ENCODE measurements at regions not wholly inside any gene's neighbourhood (a gene's known extent, or its start where the extent isn't known, plus 50 kb on each side); places are given as distances from the start of the nearest gene placed in this dataset.
"Not testable (repeated sequence)": the region's sequence is repeated elsewhere in the genome, so short reads cannot be mapped to it uniquely, and the experiment has no call there.

DNA sequence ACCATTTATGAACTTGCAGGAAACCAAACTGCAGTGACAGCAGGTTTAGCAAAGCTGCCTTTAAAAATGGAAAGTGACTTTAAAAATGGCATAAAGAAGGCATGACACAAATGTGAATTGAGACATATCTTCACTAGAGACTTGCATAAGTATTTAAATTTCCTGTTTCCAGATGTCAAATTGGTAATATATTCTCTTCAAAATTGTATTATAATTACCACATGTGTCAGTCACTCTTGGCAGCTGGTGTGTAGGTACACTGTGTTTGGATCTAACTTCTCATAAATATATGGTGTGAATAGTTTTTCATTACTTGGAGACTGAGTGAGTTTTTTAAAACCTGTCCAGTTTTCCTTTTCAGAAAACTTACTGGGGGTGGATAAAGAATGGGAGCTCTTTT, 636.2 kb upstream of the SGO1 start:
- no peak for DNase-seq (ENCODE audit: low spot score)

DNA sequence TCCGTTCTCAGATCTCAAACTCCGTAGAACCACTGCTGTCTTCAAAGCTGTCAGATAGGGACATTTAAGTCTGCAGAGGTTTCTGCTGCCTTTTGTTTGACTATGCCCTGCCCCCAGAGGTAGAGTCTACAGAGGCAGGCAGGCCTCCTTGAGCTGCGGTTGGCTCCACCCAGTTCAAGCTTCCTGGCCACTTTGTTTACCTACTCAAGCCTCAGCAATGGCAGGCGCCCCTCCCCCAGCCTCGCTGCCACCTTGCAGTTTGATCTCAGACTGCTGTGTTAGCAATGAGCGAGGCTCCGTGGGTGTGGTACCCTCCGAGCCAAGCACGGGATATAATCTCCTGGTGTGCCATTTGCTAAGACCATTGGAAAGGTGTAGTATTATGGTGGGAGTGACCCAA, 634.9 kb upstream of the SGO1 start:
- DNase-seq (ENCODE audit: low spot score) = not testable (repeated sequence)

DNA sequence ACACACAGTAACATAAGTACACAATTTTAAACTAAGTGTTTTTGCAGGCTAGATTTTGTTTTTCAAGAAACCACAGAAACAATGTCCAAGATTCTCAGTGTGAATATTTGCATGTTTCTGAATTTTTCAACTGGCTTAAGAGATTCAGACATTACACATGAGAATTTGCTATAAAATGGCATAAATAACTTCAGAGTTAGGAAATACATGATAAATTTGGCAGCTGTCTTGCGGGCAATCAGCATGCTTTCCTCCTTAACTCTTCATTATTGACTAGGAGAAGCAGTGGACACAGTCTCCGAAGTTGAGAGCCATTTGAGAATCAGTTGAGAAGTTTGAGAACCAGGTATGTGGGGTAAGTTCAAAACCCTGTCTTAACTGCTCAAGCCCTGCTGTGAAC, 625.6 kb upstream of the SGO1 start:
- DNase-seq (ENCODE audit: low spot score) = no peak

DNA sequence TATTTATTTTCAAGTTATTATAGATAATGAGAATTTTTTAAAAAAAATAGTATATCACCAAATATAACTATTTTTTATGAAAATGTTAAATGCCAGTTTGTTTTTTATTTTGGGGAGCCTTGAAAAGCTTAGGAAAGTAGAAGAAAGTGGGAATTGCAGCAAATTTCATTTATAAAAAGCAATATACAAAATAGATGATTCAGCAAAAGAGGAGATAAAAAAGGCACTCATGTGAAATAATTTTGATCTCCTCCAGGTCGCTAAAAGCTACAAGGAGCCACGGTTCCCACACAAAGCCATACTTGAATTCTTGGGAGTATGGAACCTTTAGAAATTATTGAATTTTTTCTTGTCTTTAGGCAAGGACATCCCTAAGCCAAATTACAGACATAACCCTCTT, 625.0 kb upstream of the SGO1 start:
- DNase-seq (ENCODE audit: low spot score) = no peak

DNA sequence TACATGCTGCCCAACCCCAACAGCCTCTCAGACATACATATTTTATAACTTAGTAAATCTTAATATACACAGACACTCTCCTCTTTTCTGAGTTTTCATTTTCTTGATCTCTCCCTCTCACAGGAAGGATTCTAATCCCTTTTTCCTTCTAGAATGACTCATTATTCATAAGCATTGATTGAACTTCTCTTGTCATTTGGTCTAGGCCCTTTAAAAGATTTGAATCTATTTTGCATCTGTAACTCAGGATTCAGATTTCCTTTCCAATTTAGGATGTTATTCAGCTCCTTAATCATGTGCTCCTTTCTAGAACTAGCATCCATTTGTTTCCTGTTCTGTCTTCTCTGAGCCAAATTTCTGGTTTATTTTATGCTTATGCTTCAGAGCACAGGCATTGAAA, 624.5 kb upstream of the SGO1 start:
- DNase-seq (ENCODE audit: low spot score) = no peak

DNA sequence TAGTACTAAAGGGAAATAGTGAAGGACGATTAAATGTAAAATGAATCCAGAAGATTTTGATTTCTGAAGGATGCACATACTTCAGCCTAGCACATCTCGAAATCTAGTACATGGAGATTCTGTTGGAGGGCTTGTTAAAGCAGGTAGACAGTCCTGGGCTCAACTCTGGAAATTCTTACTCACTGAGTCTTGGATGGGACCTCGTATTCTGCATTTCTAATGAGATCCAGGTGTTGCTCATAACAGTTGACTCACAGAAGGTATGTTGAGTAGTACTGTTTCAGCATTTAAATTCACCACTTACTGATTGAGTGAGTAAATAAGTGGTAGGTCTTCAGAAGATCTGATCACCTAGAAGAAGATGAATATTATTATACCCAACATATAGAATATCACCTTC, 623.4 kb upstream of the SGO1 start:
- no peak for DNase-seq (ENCODE audit: low spot score)

DNA sequence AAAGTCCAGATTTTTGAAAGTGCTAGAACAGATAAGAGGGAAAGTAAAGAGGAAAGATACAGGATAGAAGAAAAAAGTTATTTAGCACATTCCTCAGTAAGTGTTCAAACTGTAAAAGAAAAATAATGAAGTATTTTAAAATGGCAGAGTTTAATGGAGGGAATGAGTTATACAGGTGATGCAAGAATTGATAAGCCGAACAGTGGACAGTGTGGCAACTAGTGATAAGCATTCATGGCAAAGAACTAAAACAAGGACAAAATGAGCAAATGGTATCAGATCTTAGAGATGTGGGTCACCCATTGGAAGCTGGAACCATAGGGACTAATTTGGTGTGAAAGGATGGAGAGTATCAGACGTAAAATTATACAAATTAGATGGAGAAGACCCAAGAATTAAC, 622.9 kb upstream of the SGO1 start:
- DNase-seq (ENCODE audit: low spot score) = no peak

DNA sequence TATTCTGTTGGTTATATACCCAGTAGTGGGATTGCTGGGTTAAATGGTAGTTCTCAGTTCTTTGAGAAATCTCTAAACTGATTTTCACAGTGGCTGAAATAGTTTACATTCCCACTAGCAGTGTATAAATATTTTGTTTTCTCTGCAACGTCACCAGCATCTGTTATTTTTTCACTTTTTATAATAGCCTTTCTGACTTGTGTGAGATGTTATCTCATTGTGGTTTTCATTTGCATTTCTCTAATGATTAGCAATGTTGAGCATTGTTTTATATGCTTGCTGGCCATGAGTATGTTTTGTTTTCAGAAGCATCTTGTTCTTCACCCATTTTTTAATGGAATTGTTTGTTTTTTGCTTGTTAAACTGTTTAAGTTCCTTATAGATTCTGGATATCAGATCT, 612.7 kb upstream of the SGO1 start:
- DNase-seq (ENCODE audit: low spot score) = no peak

DNA sequence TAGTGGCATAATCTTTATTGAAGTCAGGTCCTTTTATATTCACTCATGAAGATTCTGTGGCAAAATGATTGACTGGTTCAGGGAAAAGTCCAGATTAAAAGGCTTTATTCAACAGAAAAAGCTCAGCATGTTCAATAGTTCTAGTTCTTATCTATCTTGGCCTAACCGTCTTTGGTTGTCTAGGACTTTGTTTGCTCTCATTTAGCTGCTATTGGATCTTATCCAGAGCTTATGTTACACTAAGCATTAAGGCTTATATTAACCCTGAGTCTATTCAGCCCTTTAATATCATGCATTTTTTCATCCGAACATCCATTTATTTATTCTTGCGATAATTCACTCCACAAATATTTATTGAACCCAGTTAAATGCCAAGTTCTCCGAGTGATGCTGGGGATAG, 601.0 kb upstream of the SGO1 start:
- no peak for DNase-seq (ENCODE audit: low spot score)

DNA sequence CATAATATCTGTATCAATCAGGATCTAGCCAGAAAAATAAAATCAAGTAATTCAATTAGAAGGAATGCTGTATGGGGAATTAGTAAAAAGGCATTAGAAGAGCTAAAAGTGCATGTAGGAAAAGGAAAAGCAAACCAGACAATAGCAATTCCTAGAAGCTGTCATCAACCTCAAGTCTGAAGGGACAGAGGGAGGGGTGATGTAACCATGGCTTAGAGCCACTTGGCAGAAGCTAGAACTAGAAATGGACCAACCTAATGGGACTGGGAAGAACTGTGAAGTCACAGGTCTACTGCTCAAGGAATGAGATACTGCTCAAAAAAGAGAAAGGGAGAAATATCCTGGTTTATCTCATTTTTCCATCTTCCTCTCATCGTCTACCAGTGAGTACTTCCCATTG, 590.7 kb upstream of the SGO1 start:
- no peak for DNase-seq (ENCODE audit: low spot score)

DNA sequence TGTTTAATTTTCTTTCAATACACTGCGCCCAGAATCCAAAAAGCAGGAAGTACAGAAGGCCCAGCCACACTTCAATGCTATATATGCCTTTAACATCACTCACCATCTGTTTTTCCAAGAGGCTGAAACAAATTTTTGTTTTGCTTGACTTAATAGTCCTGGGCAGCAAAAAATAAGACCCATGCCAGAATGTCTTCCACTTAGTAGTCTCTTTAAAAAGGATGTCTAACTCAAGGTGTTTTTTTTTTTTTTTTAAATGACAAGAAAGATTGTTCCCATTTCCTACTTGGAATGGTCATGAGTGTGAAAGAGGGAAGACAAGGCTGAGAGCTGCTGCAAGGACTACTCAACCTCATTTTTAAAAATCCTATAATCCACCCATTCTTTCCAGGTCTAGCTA, 590.3 kb upstream of the SGO1 start:
- DNase-seq (ENCODE audit: low spot score) = no peak

DNA sequence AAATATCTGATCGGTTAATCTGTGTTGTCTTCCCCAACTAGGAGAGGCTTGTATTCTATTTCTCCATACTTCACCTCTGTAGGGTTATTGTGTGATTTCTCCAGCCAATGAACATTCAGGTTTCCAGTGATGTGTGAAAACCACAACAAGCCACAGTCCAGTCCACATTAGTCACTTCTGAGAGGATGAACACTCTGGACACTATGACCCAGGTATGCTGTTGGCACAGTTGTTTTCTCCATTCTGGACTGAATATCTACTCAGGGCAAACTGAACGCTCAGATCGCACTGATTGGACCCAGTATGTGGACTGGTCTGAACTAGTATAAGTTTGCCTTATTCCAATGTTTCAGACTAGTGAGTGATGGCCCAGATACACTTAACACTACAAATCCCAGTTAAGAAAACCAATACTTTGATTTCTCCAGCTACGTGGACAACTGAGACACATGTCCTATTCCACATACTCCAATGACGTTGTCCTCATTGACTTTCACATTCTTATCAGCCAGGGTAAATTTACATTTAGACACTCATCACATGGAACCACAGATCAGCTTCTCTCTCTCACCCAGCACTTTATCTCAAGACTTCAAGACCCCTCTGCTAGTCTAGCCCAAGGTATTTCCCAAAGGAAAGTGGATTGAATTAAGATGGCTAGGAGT, 587.4 kb upstream of the SGO1 start:
- no peak for DNase-seq (ENCODE audit: low spot score)

DNA sequence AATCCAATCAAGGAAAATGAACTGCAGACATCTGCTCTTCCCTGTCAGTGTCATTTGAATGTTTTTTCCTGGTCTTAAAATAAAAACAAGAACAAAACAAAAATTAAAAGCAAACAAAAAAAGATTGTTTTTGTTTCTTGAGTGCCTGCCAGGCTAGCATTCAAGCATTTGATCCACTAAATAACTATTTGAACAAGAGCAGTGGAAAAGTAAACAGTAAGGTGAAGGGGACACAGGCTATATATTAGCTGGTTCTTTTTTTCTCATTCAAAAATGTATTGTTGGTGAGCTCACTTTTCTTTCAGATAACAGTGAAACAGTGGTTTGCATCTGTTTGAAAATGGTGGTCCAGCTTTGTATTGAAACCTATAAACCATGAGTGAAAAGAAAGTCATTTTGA, 586.9 kb upstream of the SGO1 start:
- DNase-seq (ENCODE audit: low spot score) = no peak

DNA sequence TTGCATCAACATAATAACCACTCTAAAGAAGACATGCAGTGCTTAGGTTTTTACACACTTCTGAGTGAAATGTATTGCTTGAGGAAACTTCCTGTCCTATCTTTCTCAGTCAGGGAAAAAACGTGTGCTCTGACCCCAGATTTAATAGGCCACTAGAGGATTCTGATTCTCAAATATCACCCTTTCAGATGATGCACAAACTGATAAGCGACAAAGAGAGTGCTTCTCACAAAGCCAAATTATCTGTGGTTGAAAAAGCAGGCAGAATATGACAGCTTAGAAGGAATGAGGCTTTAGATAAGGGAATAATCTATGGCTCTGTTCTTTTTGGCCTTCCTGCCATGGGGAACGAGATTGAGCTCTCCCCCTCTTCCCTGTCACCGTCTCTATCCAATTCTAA, 583.4 kb upstream of the SGO1 start:
- DNase-seq (ENCODE audit: low spot score) = no peak

DNA sequence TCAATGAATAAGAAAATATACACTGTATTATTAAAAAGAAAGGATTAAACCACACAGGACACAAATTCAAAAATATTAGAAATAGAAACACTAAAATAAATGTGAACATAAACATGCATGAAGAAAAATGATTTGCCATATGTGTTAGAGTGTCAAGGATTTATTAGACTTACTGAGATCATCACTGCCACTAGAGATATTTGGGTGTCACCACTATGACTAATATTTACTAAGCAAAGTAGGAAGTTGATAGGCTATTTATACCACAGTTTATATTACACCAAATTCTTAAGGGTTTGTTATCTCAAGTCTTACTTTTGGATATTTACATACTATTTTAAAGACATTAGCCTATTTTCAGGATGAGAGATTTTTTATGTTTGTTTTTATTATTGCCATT, 575.0 kb upstream of the SGO1 start:
- no peak for DNase-seq (ENCODE audit: low spot score)

DNA sequence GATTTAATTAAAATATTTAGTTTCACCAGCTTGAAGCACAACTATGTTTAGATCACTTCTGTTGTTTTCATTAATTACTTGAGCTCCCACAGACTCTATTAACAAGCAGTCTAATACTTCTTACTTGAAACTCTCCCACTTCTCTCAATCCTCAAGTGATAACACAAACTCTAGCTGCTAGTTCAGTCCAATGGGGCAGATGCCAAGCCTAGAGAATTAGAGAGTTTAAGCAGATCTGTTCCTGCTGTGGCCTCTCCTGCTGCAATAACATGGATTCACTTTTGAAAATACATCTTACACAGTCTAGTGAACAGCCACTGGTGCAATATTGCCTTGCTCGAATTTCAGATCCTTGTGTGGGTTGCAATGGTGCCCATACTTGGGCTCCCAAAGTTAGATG, 566.4 kb upstream of the SGO1 start:
- no peak for DNase-seq (ENCODE audit: low spot score)

DNA sequence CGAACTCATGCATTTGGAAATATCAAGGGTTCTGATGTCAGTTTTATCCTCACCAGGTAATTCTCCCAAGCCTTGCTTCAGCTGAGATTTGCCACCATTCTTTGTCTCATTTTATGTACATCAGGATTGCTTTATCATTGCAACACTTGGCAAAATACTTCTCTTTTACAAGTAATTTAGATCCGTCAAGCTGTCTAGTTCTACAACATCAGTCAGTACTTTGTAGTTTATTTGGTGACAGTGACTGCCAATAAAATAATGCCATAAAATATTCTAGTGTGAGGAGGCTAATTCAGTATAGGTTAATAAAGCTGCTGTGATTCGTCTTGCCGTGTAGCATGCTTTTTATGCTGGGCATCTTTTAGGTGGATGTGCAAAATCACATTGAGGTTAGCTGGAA, 565.3 kb upstream of the SGO1 start:
- no peak for DNase-seq (ENCODE audit: low spot score)

DNA sequence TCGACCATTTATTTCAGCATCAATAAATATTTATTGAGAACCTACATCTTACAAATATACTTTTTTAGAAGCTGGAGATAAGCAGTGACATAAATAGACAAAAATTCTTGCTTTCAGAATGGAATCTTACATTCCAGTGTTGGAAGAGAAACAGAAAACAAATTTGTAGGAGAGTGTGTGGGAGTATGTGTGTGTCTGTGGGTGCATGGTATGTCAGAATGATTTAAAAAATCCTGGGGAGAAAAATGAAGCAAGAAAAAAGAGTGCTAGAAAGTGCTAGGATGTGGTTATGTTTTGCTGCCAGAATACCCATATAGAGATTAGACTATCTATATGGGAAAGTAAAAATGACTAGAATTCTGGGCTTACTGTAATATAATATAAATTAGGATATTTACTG, 561.7 kb upstream of the SGO1 start:
- DNase-seq (ENCODE audit: low spot score) = no peak

DNA sequence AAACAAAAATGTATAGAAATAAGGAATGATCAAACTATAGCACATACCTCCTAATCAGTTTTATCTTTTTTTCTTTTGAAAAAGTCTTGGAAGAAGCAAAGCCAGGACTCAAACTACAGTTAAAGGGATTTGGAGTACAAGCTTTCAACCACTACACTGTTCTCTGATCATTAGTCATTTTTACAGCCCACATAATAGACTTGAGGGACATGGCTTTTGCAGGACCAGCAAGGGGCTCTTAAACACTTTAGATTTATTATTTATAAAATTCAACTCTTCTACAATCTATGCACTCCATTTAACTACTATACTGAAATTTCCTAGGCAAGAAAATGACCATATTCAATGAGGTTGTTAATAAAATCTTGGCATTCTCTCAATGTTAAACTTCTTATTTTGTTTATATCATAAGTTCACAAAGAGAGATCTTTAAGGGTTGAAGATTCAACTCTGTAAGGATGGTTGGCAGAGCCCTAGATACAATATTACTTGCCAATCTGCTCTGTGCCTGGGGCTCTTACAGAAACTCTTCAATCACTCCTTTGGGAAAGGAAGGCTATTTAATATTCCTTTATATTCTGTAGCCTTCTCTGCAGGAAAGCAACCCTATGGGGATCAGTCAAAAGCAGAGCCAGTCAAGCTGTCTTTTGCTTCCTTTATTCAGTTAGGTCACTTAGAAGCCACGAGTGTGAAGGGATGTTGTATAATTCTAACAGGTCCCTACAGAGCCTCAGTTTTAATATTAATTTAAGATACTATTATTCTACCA, 557.7 kb upstream of the SGO1 start:
- DNase-seq (ENCODE audit: low spot score) = no peak

DNA sequence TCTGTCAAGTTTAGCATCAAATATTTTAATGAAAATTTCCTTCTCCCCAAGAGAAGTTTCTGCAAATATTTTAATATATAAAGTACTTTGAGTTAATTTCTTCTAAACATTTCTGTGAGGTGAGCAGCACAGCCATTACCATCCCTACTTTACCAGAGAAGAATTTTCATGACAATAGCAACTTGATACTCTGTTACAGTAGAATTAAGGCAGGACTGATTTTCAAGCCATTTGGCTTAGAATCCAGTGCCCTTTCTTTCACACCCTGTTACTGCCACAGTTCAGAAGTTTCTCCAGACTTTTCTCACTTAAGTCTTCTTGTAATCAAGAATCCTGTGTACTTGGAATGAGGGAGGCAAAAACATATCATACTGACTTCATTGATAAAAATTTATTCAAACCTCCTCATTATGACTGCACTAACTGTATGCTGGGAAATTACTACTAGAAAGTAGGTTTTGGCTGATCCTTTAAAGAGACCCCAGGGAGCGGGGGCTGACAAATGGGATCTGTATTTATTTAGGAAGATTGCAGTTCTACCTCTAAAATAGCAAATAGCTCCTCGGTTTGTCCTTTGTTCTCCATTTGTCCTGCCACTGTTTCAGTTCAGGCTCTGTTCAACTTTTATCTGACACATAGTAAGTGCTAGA, 557.0 kb upstream of the SGO1 start:
- no peak for DNase-seq (ENCODE audit: low spot score)

DNA sequence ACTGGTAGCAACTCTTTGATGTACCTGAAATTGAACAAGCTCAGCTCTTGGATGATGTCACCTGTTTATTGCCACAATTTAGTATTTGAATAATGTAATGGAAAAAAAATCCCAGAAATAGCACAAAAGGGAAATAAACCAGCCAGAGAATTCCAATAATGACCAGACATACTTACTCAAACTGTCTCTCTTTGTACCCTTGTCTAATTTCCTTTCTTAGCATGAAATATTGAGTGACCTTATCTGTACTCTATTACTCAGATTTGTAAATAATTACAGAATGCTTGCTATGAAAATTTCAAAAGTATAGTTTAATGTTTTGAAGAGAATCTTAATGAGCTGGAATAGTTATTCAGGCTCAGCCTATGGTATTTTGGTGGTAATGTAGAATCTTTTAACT, 555.4 kb upstream of the SGO1 start:
- DNase-seq (ENCODE audit: low spot score) = no peak

DNA sequence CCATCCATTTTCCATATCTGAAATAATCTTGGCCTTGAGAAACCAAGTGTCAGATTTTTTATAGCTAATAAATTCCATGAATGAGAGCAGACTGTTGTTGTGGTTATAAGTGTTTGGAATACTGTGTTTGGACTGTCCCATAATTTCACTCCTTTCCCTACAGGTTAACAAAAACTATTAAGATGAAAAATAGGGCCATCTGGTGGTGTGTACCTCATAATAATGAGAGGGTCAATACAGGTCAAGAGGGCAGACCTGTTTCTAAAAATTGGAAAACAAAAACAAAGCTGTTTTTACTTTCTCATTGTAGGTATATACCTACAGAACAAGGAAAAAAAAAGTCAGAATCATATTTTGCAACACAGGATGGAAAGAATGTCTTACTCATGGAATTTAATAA, 553.8 kb upstream of the SGO1 start:
- no peak for DNase-seq (ENCODE audit: low spot score)

DNA sequence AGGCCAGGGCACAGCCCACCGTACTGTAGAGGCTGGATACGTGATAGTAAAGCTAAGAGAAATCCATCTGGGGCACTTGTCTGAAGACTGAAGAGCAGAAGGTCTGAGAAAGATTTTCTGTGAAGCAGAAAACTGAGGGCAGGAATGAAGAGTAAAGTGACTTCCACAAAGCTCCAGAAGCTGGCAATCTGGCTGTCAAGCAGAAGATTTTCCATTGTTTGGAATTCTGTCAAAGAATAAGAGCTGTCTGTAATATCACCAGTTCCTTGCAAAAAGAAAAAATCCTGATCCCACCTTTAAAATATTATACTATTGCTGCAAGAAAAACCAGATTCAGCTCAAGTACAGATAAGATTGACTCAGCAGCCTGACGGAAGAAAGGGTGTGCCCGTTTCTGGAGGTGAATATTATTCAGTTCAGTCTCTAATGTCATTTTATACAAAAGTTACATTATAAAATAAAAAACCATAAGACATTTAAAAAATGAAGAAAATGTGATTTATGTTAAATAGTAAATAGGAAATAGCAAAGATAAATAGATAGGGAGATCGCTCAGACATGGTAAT, 550.4 kb upstream of the SGO1 start:
- no peak for DNase-seq (ENCODE audit: low spot score)
